Right ventricle myocardium superior (tissue), 1 donor: ENCODE measurements at regions not wholly inside any gene's neighbourhood (a gene's known extent, or its start where the extent isn't known, plus 50 kb on each side); places are given as distances from the start of the nearest gene placed in this dataset.
"Not testable (repeated sequence)": the region's sequence is repeated elsewhere in the genome, so short reads cannot be mapped to it uniquely, and the experiment has no call there.

Source experiments
- ATAC-seq: fragments of 200-7000 bp; cut with Tn5 transposase; one replicate; pipeline ENCODE4 v1.9.1; 2020; ENCODE audit warnings: mild to moderate bottlenecking; ENCODE audit not compliant: poor library complexity
- DNase-seq: peaks from one replicate; pipeline ENCODE4 v3.0.0-alpha.2; 2020
- intact Hi-C: fragments of 100-400 bp; cut with DNase I; formaldehyde crosslinking; loops from one replicate; pipeline ENCODE4 v1.11.2; 2022
- donor health status: DM: no; HTN: yes; CAD: no; lungs with severe emphysema.

DNA sequence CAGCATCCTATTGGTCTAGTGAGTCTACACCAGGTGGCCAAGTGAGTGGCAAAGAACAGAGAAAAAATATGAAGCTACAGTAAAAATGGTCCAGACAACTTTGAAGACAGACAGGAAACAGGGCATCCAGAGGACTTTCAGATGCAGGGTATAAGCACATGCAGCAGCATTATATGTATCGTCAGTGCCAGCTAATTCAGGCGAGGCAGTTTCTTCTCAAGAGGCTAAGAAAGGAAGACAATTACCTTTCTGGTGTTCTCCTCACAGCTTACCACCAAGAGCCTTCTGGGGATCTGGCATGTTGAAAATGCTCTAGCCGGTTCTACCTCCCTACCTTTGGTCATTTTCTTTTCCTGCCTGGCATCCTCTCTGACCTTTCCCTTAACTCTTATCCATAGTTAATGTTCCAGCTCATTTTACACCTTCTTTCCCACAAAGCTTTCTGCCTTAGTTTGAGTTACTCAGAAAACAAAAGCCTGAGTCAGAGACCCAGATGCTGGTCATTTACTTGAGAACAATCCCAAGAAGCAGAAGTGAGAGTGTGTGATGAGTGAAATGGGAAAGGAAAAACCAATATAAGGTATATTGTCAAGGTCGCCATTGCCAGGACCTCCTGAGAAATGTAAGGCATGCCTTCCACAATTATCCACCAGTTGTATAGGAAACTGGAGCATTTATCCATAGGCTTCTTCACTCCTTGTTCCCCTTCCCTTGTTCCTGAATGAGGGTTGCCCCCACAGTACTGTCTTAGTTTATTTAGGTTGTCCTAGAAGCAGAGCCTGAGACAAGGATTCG is 444.1 kb downstream of the PLPP3 start:
- ATAC-seq (no peak), DNase-seq (no peak)
- intact Hi-C loops, result no loop called here

DNA sequence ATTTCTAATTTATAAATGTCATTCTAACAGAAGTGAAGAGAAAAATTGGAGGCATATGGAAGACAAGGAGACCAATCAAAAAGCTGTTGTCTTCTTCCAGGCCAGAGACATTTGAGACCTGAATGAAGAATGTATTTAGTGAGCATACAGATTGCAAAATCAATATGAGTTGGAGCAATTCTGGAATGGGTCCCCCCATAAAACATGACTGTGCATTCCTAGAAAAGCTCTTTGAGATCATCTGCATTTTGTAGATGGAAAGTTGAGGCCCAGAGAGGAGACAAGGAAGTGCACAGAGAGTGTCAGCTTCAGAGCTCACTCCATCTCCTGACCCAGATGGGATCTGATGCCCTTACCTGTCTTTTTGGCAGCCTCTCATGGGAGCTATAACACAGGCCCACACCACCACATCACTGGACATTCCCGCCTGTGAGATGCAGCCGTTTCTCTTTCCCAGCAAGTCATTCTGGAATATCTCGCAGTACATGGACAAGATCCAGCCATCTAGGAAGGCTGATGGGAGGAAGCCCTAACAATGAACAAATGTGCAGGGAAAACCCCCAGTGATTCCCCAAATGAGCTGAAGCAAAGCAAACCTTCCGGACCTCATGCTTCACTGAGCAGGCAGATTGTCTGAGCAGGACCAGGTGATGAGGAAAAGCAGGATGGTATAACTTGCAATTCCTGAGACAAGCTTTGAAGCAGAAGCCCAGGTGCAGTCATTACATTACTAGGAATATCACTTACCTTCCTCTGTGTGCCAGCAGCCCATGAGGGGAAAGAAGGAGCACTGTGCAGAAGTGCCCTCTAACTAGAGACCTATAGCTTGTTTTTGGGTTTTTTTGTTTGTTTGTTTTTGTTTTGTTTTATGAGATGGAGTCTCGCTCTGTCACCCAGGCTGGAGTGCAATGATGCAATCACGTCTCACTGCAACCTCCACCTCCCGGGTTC is 445.6 kb downstream of the PLPP3 start:
- no peak for ATAC-seq
- DNase-seq, result no peak
- intact Hi-C loops, result no loop called here

- ATAC-seq (peak; percentile 67), DNase-seq (no peak)
Observed at GRCh38 chr1:56132520-56132919, 446.8 kb downstream of the PLPP3 start.

GRCh38 chr1:56129837-56130236 is 449.5 kb downstream of the PLPP3 start:
- intact Hi-C loops, result no loop called here
- no peak for DNase-seq
- ATAC-seq, result no peak

More at GRCh38 chr1:56132520-56132919, 446.8 kb downstream of the PLPP3 start:
- intact Hi-C loops, result no loop called here

DNA sequence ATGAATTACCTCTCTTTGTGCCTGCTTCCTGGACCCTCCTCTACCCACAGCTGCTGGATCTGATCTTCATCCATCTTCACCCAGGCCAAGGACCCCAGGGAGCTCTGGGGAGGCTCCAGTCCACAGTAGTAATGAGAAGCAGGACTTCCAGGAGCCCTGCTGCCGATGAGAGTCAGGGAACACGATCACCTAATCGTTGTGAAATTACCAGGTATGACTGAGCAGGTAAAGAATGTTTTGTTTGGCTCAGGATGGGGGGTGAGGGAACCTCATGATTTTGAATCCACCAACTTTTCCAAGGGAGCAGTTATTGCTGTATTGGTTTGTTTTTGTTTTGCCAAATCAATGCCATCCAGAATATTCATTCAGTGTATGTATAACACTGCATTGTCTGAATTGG is 454.0 kb downstream of the PLPP3 start:
- intact Hi-C loops, result no loop called here
- ATAC-seq (no peak), DNase-seq (no peak)

DNA sequence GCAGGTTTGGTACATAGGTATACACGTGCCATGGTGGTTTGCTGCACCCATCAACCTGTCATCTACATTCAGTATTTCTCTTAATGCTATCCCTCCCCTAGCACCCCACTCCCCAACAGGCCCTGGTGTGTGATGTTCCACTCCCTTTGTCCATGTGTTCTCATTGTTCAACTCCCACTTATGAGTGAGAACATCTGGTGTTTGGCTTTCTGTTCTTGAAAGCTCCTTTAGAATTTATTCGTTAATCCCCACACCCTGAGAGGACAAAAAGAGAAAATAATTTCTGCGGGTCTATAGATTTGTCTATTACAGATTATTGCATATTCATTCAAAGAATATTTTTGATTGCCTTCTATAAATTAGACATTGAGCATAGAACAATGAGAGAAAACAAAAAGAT is 455.5 kb downstream of the PLPP3 start:
- ATAC-seq (no peak), DNase-seq (no peak)
- intact Hi-C loops, result no loop called here

DNA sequence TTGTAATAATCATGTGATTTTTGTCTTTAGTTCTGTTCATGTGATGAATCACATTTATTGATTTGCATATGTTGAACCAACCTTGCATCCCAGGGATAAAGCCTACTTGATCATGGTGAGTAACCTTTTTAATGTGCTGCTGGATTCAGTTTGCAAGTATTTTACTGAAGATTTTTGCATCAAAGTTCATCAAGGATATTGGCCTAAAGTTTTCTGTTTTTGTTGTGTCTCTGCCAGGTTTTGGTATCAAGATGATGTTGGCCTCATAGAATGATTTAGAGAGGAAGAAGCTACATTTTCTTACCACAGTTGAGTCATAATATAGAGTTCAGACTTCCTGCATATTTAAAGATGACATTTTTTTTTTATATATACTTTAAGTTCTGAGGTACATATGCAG is 455.9 kb downstream of the PLPP3 start:
- no peak for DNase-seq
- no peak for ATAC-seq
- intact Hi-C loops, result no loop called here

DNA sequence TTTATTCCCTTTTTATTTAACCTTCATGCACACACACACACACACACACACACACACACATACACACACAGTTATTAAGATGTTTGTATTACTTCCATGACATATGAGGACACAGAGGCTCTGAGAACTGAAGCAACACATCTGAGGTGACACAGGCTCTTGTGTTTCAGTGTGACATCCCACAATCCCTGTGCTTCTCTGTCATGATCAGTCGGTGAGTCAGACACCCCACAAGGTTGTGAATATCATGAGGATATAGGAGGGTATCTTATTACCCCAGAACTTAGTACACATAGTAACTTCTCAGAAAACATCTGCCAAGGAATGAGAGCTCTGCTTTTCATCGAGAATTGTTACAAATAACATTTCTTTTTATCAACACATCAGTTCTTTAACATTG is 459.3 kb downstream of the PLPP3 start:
- intact Hi-C loops, result no loop called here
- ATAC-seq (no peak), DNase-seq (no peak)

- DNase-seq, ATAC-seq, intact Hi-C loops: not testable (repeated sequence)
Observed at GRCh38 chr1:56118676-56119075, 460.7 kb downstream of the PLPP3 start.

- intact Hi-C loops, result no loop called here
- ATAC-seq, result no peak
- DNase-seq, result no peak
Observed at GRCh38 chr1:56115701-56116100, 463.7 kb downstream of the PLPP3 start.

DNA sequence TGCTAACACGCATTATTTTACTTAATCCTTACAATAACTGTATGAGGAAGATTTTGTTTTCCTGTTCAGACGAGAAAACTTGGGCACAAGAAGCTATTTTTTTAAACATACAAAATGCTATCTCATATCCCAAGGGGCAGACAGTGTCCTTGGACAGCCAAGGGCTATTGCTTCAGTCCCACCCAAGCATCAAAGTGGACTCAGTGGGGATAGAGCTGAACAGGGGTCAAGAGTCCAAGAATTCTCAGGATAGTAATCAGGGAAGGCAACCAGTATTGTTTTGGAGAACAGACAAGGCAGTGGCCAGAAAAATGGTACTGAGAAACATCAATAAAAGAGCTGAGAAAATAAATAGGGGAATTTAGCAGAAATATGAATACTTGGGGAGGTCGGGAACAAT is 465.7 kb downstream of the PLPP3 start:
- intact Hi-C loops, result no loop called here
- DNase-seq (no peak), ATAC-seq (peak; percentile 84)

- DNase-seq, result no peak
- ATAC-seq, result no peak
- intact Hi-C loops, result no loop called here
Observed at GRCh38 chr1:56107275-56107638, 472.1 kb downstream of the PLPP3 start.

DNA sequence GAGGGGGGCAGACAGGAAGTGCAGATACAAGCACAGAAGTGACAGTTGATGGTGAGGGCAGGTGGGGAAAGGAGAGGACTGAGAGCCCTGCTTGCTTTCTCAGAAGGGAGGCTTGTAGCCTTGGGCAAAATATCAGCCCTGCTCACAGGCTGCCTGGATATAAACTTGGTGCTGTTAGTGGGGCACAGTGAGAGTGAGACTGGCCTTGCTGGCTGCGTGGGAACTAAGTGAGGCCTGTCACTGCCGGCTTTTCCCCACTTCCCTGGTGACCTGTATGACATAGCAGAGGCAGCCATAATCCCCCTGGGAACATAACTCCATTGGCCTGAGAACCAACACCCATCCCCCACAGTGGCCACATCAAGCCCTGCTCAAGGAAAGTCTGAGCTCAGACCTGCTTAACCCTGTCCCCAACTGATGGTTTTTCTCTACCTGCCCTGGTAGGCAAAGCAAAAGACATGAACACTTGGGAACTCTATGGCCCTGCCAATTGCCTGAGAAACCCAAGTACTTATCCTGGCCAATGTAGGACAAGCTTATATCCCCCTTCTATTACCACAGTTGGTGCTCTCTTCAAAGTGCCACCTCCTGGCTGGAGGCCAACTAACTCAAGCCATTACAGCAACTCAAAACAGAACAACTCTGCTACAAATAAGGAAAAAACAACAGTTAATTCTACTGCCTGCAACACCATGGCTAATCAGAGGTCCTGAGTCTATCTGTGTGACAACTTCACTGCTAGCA is 472.7 kb downstream of the PLPP3 start:
- no peak for DNase-seq
- intact Hi-C loops, result no loop called here
- ATAC-seq, result no peak

- intact Hi-C loops, result no loop called here
- no peak for ATAC-seq
Observed at GRCh38 chr1:56105397-56105796, 474.0 kb downstream of the PLPP3 start.

DNA sequence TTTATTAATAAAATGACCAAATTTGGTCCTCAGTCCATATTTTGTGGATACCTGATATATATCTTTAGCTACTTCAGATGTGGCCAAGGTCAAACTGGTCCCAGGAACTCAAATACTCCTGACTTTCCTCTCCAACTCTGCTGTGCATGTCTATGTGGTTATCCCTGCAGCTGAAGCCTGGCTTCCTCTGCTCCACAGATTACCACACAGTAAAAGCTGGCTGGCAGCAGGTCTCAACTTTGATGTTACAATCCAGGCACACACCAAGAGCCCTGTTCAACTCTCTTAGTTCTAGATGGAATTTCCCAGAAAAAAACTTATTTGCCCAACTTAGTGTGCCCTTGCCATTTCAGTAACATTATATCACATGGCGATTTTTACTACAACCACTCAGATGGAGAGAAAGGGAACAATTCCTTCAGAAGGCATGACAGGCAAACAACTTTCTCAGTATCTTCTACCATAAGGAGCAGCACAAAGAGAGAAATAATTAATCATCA is 479.5 kb downstream of the PLPP3 start:
- DNase-seq (no peak), ATAC-seq (no peak)
- intact Hi-C loops, result no loop called here

More at GRCh38 chr1:56105397-56105796, 474.0 kb downstream of the PLPP3 start:
- no peak for DNase-seq

GRCh38 chr1:56098946-56099345 is 480.4 kb downstream of the PLPP3 start:
- no peak for DNase-seq
- intact Hi-C loops, result no loop called here
- no peak for ATAC-seq

DNA sequence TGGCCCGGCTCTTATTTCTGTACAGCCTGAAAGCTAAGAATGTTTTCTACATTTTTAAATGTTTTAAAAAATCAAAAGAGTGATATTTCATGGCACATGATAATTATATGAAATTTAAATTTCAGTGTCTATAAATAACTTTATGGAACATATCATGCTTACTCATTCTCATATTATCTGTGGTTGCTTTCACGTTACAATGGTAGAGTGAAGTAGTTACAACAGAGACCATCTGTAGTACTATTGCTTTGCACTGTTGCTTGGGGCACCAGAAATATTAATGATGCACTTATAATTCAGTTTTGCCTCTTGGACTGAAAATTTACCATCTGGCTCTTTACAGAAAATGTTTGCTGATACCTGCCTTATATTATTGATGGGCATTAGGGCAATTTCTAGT is 481.6 kb downstream of the PLPP3 start:
- intact Hi-C loops, result no loop called here
- ATAC-seq (no peak), DNase-seq (no peak)

- ATAC-seq (peak; percentile 82), DNase-seq (no peak)
- intact Hi-C loops, result no loop called here
Observed at GRCh38 chr1:56095696-56096665, 483.4 kb downstream of the PLPP3 start.
